Heart right ventricle (tissue), 16 donors: ENCODE measurements at regions not wholly inside any gene's neighbourhood (a gene's known extent, or its start where the extent isn't known, plus 50 kb on each side); places are given as distances from the start of the nearest gene placed in this dataset.

Source experiments
- ATAC-seq, 8 donors: fragments of 200-7000 bp; cut with Tn5 transposase; one replicate each; pipeline ENCODE4 v1.9.1; 2020; ENCODE audit warnings: mild to moderate bottlenecking in 8 of 8, moderate library complexity in 8 of 8, moderate number of reproducible peaks in 1 of 8
- DNase-seq, 2 donors: peaks; one replicate each; pipeline ENCODE4 v3.0.0-alpha.2; 2020
- H3K27ac ChIP-seq, 10 donors: fragments of 200-600 bp; sonication (generic) in 2 of 10; one replicate each; pipeline versions ENCODE4 v1.5.0 to v1.8.0; 2020 to 2022; ENCODE audit warnings: mild to moderate bottlenecking in 3 of 10
- H3K27me3 ChIP-seq, 7 donors: fragments of 200-600 bp; one replicate each; pipeline ENCODE4 v1.8.0; 2021 to 2022; ENCODE audit warnings: mild to moderate bottlenecking in 2 of 7
- H3K36me3 ChIP-seq, 9 donors: fragments of 200-600 bp; sonication (generic) in 1 of 9; one replicate each; pipeline versions ENCODE4 v1.5.0 to v1.8.0; 2020 to 2022; ENCODE audit warnings: mild to moderate bottlenecking in 2 of 9
- H3K4me1 ChIP-seq, 9 donors: fragments of 200-600 bp; sonication (generic) in 1 of 9; one replicate each; pipeline versions ENCODE4 v1.5.0 to v1.8.0; 2020 to 2022; ENCODE audit warnings: mild to moderate bottlenecking in 4 of 9
- H3K4me3 ChIP-seq, 10 donors: fragments of 200-600 bp; sonication (generic) in 2 of 10; one replicate each; pipeline versions ENCODE4 v1.5.0 to v1.8.0; 2020 to 2022; ENCODE audit warnings: mild to moderate bottlenecking in 7 of 10, moderate library complexity in 2 of 10
- H3K9me3 ChIP-seq, 11 donors: fragments of 200-600 bp in 10 of 11; sonication (generic) in 2 of 11; one replicate each; pipeline versions ENCODE4 v1.5.0 to v1.8.0; 2013 to 2022; ENCODE audit warnings: mild to moderate bottlenecking in 2 of 11, control low read depth in 1 of 11, moderate library complexity in 1 of 11
- WGBS, 2 donors: extraction: QIAGEN DNeasy Blood & Tissue Kit; methylation state at CpG; one replicate each; pipeline ENCODE4 v1.1.7; 2013; ENCODE audit warnings: inconsistent platforms in 1 of 2; 5-methylcytosine and 5-hydroxymethylcytosine counted together
- intact Hi-C, 10 donors: fragments of 100-400 bp; cut with DNase I; formaldehyde crosslinking; loops; one replicate each; pipeline versions ENCODE4 v1.11.1 to v1.14.2; 2022
- TF ChIP-seq, protein P1 (sequence below), 9 donors: fragments of 200-600 bp; sonication (generic) in 2 of 9; IDR thresholded peaks; one replicate each; pipeline versions ENCODE4 v1.5.0 to v1.8.0; 2021 to 2022; ENCODE audit warnings: antibody characterized with exemption in 9 of 9, mild to moderate bottlenecking in 5 of 9, moderate library complexity in 1 of 9
- donor health status: Arrhythmogenic right ventricular cardiomyopathy.
- donor health status: ischemic (EF 13 %, LVEDD 7.1; RV severe dilation, severe dysfunction).
- donor health status: healthy with polysubstance abuse.
- donor health status: DM: no; HTN: yes; CAD: no.
- donor health status: DM: no; HTN: no; CAD: no.
- donor health status: ischemic (EF 25% LVEDD 6.9; RV normal size, moderate dysfunction).
- donor health status: ischemic (EF 25% LVEDD 5.7; RV mildly dilated, moderate dysfunction).
- donor health status: healthy.
- donor health status: DM: yes; HTN: yes; CAD: no.
- donor health status: Ischemic cardiomyopathy.
- donor health status: ischemic (EF 35%, LVEDD 5.7; RV mildly dilated, moderate dysfunction).
- donor health status: nonischemic (EF 11% LVEDD 7.7; RV severe dilation, severe dysfunction).
- donor health status: DM: yes; HTN: yes; CAD: no.
- donor health status: PGD.
- donor health status: ischemic (EF 29% LVEDD 5.4; RV normal size, mild dysfunction).
- donor health status: nonischemic (EF 23%, LVEDD 6.1; RV moderate dilation, normal function).

DNA sequence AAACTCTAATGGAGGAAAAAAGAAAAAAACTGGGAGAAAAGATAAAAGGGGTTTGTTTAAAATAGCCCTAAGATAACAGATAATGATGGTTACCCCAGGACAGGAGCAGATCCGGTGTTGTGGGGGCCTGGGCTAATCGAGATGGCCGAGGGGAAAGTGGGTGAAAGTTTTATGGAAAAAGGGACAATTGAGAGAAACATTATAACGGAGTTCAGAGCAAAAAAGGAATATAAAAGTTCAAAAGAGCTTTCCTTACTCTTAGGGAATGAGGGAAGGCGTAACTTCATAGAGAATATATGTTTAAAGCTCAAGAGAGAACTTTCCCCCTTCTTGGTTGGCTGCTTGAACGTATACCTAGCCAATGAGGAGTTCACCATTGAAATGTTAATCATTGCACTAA lies 131.4 kb downstream of the BAMBI start:
- 85 to 88% methylated on average over 6 of the region's 6 CpGs for WGBS, 2 donors
- Histone ChIP-seq H3K4me1 (peaks cover 3 to 31% (median 12%) of the 10 kb centered on the region in 9 donors), H3K27ac (peak overlapping the region in 6 of 10 donors; percentile 72 to 87 (median 84)), H3K36me3 (no peaks in the 10 kb centered on the region), H3K27me3 (no peaks in the 10 kb centered on the region), H3K4me3 (no peak overlapping the region), H3K9me3 (no peaks in the 10 kb centered on the region)
- TF ChIP-seq, protein P1, sequence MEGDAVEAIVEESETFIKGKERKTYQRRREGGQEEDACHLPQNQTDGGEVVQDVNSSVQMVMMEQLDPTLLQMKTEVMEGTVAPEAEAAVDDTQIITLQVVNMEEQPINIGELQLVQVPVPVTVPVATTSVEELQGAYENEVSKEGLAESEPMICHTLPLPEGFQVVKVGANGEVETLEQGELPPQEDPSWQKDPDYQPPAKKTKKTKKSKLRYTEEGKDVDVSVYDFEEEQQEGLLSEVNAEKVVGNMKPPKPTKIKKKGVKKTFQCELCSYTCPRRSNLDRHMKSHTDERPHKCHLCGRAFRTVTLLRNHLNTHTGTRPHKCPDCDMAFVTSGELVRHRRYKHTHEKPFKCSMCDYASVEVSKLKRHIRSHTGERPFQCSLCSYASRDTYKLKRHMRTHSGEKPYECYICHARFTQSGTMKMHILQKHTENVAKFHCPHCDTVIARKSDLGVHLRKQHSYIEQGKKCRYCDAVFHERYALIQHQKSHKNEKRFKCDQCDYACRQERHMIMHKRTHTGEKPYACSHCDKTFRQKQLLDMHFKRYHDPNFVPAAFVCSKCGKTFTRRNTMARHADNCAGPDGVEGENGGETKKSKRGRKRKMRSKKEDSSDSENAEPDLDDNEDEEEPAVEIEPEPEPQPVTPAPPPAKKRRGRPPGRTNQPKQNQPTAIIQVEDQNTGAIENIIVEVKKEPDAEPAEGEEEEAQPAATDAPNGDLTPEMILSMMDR (IDR thresholded peaks at IDR 0.05): no peak
- DNase-seq: no peak
- intact Hi-C loops: loop anchor here in 4 of 10 donors (10.0 kb wide), 2 partner anchors 86 to 124 kb away; no protein-coding TSS in a partner anchor
- no peak for ATAC-seq

DNA sequence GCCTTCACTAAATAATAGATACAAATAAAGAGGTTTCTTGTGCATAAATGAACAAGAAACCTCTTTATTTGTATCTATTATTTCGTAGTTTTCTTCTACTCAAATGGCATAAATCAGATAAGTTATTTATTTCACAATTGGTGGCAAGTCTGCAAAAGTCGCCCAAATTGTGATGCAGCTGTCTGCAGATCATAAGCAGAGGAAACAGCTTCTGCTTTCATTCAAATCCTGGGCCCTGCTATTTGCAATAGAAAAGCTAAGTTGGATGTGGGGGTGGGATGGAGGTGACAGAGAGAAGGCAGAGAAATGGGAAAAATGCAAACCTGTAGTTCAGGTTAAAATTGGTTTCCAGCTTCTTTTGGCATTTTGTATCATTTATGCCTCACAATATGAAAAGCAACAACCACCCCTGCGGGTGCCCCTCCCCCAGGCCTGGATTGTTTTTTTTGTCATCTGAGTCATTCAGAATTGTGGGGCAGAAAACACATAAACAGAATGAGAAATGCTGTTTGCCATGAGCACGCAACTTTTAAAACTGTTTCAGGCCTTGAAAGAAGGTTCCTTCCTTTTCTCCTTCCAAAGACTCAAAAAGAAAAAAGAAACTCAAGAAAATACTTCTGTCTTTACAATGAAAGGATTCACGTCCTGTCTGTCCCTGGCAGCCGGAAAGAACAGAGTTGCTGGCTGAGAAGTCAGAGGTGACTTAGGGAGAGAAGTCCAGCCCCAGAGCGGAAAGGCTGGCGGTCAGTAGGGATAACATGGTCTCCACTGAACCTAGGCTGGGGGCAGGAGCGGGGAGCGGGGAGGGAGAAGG lies 132.9 kb downstream of the BAMBI start:
- ATAC-seq (no peak), DNase-seq (no peak)
- Histone ChIP-seq H3K4me1 (peaks cover 3 to 31% (median 12%) of the 10 kb centered on the region in 9 donors), H3K27ac (no peak overlapping the region), H3K4me3 (no peak overlapping the region), H3K9me3 (no peaks in the 10 kb centered on the region), H3K36me3 (no peaks in the 10 kb centered on the region), H3K27me3 (no peaks in the 10 kb centered on the region)
- intact Hi-C loops: no loop called here
- 66 to 70% methylated on average over 10 of the region's 10 CpGs for WGBS, 2 donors
- TF ChIP-seq, protein P1 (IDR thresholded peaks at IDR 0.05): no peak

DNA sequence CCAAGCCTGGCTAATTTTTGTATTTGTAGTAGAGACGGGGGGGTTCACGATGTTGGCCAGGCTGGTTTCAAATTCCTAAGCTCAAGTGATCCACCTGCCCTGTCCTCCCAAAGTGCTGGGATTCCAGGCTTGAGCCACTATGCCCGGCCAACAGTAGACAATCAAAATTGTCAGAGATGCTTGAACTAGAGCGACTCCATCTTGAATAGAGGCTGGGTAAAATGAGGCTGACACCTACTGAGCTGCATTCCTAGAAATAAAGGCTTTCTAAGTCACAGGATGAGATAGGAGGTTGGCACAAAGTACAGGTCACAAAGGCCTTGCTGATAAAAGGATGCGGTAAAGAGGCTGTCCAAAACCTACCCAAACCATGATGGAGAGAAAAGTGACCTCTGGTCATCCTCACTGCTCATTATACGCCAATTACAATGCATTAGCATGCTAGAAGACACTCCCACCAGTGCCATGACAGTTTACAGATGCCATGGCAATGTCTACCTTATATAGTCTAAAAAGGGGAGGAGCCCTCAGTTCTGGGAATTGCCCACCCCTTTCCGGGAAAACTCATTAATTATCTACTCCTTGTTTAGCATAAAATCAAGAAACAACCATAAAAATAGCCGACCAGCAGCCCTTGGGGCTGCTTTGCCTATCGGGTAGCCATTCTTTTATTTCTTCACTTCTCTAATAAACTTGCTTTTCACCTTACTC lies 134.5 kb downstream of the BAMBI start:
- WGBS, 2 donors: 82 to 83% methylated on average over 9 of the region's 9 CpGs
- H3K36me3 ChIP-seq: no peaks in the 10 kb centered on the region
- TF ChIP-seq, protein P1 (IDR thresholded peaks at IDR 0.05): no peak
- no peak for ATAC-seq
- peaks cover 0 to 18% (median 12%) of the 10 kb centered on the region in 9 donors for H3K4me1 ChIP-seq
- H3K27me3 ChIP-seq: no peaks in the 10 kb centered on the region
- intact Hi-C loops: no loop called here
- no peak for DNase-seq
- H3K27ac ChIP-seq: no peak overlapping the region
- no peaks in the 10 kb centered on the region for H3K9me3 ChIP-seq
- H3K4me3 ChIP-seq: no peak overlapping the region

DNA sequence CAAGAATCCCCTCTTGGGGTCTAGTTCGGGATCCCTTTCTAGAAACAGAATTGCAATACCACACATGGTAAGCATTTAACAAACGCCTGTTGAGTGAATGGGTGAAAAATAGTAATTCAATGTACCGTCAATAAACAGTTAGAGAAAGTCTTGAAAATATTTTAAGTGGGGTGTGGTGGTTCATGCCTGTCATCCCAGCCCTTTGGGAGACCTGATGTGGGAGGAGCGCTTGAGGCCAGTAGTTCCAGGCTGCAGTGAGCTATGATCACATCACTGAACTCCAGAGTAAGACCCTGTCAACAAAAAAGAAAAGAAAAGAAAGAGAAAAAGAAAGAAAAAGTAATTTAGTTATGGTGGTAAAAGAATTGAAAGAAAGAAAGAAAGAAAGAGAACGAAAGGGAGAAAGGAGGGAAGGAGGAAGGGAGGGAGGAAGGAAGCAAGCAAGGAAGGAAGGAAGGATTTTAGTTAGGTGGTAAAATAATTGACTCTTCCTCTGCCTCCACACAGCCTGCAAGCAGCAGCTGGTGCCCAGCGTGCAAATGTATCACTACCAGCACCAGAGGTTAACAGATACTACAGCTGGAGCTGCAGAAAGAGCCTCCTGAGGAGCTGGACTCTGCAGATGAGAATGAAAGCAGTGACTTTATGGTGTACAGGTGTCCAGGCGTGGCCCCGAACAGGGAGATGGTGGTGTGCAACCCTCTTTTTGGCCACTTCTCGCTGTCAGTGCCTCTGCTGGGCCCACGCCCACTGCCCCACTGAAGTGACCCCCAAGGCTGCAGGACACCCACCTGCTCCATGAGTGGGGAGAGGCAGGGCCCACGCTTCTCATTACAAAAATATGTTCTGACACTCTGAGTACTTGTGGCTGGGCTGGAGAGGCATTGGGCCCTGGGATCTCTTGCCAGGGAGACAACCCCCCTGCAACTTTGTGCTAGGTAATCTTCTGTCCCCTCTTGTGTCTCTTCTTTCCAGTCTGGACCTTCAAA lies 135.4 kb downstream of the BAMBI start:
- Histone ChIP-seq H3K9me3 (no peaks in the 10 kb centered on the region), H3K27ac (no peak overlapping the region), H3K27me3 (no peaks in the 10 kb centered on the region), H3K4me3 (no peak overlapping the region), H3K36me3 (no peaks in the 10 kb centered on the region), H3K4me1 (peaks cover 0 to 9% (median 4%) of the 10 kb centered on the region in 9 donors)
- ATAC-seq: no peak
- WGBS, 2 donors: 78 to 79% methylated on average over 11 of the region's 11 CpGs
- TF ChIP-seq, protein P1 (IDR thresholded peaks at IDR 0.05): no peak
- no peak for DNase-seq
- intact Hi-C loops: no loop called here
